Activated CD4-positive, alpha-beta T cell treated with anti-CD3 and anti-CD28 coated beads, Interleukin-2, amount 50 U/mL, for 24 hours (primary cell): ENCODE measurements at regions not wholly inside any gene's neighbourhood (a gene's known extent, or its start where the extent isn't known, plus 50 kb on each side); places are given as distances from the start of the nearest gene placed in this dataset.
"Not testable (repeated sequence)": the region's sequence is repeated elsewhere in the genome, so short reads cannot be mapped to it uniquely, and the experiment has no call there.

ENCODE experiments used
- DNase-seq, 2 donors: peaks; one replicate each; pipeline ENCODE4 v3.0.0-alpha.2; 2020; ENCODE audit warnings: low read depth in 1 of 2, low spot score in 1 of 2

DNA sequence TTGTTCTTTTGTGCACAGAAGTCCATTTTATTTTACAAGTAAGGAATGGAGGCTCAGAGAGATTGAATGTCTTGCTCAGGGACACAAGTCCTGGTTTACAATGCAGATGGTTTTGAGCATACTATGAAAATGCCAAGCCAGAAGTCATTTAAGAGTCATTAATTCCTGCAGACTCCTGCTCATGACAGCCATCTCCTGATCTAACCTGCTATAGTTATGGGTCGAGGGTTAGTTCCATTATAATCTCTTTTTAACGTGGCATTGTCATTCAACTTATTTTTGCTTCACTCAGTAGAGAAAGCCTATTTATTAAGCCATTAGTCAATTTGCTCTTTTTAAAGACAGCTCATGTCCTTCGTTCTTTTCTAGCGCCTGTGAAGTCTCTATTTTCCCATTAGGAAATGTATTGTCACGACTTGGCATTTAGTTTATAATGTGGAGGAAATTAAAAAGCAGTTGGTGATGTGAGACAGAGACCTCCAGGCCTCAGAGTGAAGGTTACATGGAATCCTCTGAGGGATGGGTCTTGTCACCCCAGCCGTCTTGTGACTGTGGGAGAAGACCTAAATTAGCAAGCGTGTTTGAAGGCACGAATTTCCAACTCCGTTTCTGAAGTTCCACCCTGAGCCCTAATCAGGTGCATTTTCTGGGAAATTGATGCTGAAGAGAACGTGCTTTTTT is 84.1 kb downstream of the ACTBL2 start:
- no peak for DNase-seq

DNA sequence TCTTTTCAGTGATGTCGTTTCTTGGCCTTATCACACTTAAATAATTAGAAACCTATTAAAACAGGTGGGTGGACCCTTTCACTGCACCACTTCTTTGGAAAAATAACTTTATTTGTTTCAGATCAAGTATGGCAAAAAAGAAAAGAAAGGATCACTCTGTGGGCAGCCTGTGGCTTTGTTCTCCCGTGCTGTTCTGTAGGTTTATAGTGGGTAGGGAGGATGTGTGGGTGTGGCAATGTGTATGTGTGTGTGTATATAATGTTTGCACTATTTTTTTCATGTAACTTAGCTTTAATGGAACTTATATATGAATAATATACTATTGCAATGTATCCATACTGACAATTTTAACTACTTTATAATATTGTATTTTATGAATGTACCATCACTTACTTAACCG is 85.9 kb downstream of the ACTBL2 start:
- no peak for DNase-seq

- DNase-seq: no peak
Observed at GRCh38 chr5:57394421-57395210, 88.0 kb downstream of the ACTBL2 start.

DNA sequence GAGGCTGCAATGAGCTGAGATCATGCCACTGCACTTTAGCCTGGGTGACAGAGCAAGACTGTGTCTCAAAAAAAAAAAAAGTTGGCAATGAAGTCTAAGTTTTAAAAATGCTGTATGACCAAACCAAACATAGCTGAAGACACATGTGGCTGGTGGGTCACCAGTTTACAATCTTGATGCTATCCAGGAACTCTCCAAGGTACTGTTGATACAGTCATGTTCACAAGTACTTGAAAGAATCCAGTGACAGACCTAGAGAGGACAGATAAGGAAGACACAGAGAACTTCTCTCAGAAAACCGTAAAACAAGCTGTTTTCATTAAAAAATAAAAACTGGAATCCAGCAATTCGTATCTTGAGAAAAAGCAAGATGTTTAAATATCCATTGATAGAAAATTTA is 95.7 kb downstream of the ACTBL2 start:
- no peak for DNase-seq

GRCh38 chr5:57383093-57383861 is 99.3 kb downstream of the ACTBL2 start:
- DNase-seq: peak in 1 of 2 donors; percentile 30

- no peak for DNase-seq
Observed at GRCh38 chr5:57382655-57383054, 100.0 kb downstream of the ACTBL2 start.

GRCh38 chr5:57370376-57370775 is 112.2 kb downstream of the ACTBL2 start:
- no peak for DNase-seq

DNA sequence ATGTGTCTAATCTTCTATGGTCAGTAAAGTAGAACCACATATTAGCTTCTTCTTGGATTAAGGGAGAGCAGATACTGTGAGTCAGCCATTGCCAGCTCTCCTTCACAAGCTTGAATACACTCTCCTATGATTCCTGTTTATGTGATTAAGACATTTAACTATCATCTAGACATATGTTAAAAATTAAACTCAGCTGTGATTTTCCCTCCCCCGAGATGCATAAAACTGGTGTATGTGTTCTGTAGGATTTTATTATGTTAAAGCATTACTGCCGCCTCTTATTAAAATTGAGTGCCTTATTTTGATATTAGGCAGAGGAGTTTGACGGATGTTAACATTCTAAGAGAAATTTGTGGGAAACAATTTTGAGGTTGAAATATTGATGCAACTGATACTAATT is 114.6 kb downstream of the ACTBL2 start:
- DNase-seq: no peak

DNA sequence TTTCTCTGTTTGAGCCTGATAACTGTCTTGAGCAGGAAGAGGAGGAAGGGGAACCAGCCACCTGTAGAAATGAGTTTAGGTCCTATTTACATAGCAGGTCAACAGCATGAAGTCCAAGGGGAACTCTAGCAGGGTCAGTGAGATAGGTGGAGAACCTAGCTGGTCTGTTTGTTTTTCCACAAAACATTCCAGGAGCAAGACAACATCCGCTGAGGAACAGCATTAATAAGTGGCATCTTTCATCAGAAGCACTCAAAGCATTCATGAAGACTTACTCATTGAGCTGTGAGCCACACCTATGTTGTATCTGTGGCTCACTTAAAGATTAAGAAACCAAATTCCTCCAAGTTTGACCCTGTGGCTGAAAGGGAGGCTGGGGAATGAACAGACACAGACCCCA is 115.9 kb downstream of the ACTBL2 start:
- no peak for DNase-seq

GRCh38 chr5:57362951-57363350 is 119.7 kb downstream of the ACTBL2 start:
- no peak for DNase-seq

DNA sequence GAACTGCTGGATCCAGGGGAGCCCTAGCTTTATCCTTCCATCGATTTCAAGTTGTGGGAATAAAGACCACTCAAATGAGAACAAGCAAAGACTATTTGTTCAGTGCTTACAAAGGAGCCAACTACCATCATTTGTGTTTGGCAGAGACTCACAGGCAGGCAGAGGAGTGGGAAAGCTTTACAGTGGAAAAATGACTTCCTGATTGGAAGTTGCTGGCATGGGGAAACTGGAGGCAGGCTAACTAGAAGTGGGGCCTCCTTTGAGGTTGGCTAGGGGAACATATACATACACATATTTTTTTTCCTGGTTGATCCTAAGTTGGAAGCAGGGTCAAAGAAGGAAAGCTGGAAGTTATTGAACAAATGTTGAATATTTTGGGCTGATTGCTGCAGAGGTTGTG is 121.7 kb downstream of the ACTBL2 start:
- no peak for DNase-seq

DNA sequence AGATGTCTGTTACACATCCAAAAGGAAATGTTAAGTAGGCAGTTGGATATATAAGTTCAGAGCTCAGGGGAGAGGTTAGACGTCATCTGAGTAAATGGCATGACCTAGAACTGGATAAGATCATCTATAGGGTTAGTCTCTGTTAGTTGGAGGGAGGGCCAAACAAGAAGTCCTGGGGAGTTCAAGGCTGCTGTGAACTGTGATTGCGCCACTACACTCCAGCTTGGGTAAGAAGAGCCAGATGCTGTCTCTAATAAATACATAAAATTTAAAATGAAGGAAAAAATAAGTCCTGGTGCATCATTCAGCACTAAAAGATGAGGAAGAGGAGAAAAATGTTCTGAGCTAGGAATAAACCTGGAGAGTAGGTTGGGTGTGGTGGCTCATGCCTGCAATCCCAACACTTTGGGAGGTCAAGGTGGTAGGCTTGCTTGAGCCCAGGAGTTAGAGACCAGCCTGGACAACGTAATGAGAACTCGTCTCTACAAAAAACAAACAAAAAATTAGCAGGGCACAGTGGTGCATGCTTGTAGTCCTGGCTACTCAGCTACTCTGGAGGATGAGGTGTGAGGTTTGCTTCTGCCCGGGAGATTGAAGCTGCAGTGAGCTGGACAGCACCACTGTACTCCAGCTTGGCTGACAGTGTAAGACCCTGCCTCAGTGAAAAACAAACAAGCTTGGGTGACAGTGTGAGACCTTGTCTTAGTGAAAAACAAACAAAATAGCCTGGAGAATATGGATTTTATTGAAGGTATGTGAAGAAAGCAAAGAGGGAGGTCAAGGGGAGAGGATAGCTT is 123.6 kb downstream of the ACTBL2 start:
- no peak for DNase-seq

- DNase-seq: not testable (repeated sequence)
Observed at GRCh38 chr5:57356850-57357249, 125.8 kb downstream of the ACTBL2 start.

- no peak for DNase-seq
Observed at GRCh38 chr5:57349214-57349613, 133.4 kb downstream of the ACTBL2 start.

DNA sequence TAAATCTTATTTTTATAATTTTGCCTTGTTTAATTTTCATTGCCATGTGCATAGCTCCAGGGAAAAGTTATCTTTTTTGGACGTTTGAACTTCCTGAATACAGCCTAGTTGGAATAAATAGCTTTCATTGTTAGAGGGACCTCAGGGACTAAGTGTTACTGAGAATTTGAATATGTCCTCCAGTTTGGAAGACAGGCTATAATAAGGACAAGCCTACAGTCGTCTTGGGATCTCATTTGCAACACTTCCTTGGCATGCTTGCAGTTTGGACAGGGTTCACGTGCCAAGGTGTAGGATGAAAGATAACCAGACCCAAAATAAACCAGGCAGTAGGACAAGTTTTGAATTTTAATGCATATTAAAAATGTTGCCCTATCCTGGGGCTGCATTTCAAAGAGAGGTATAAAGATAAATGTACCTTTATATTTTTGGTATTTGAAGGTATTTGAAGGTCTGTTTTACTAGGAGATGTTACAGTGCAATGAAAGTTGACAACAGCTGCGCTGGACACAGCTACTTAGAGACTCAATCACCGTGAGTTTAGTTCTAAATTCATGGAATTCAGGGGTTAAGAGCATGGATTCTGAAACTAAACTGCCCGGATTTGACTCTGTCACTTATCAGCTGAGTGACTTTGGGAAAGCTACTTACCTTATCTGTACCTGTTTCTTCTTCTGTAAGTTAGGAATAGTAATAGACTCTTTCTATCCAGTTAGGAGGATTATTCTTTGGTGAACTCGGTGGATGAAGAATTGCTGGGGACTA is 134.1 kb downstream of the ACTBL2 start:
- DNase-seq: no peak

- no peak for DNase-seq
Observed at GRCh38 chr5:57346328-57346727, 136.3 kb downstream of the ACTBL2 start.

DNA sequence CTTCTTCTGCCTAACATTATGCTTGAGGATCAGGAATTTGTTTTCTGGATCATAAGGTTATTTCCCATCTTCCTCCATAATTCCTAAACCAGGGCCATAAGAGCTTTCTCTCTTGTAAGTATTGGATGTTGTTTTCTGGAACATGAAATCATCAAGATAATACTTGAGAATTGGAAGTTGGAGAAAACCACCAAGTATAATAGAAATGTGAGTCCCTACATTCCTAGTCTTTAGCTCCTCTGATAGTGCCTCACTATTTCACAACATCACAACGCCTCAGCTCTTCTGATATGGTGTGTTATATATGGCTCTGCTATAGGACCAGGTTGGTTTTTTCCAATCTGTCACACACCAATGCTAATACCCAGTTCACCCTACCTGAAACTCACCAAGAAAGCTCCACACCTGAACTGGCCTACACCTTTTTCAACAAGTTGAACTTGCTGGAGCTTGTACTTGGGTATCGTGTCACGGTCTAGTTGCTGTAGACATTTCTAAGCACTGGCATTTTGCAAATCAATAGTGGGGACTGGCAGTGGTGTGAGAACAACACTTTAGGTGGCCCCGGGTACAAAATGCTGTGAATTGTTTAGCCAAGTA is 141.1 kb downstream of the ACTBL2 start:
- no peak for DNase-seq

DNA sequence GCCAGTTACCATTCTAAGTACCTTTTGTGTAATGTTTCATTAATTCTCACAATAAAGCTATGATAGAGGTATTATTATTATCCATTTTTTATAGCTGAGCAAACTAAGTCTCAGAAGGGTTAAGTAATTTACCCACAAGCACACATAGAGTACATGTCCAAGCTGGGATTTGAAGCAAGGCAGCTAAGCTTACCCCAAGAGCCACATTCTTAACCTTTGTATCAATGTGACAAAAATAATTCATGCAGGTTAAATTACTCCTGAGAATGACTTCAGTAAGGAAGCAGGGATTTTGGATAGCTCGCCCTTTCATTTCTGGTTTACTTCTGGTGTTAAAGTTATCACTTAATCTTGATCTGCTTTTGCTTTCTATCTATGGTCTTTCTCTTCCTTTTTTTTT is 141.9 kb downstream of the ACTBL2 start:
- DNase-seq: no peak

GRCh38 chr5:57339521-57339920 is 143.1 kb downstream of the ACTBL2 start:
- no peak for DNase-seq

DNA sequence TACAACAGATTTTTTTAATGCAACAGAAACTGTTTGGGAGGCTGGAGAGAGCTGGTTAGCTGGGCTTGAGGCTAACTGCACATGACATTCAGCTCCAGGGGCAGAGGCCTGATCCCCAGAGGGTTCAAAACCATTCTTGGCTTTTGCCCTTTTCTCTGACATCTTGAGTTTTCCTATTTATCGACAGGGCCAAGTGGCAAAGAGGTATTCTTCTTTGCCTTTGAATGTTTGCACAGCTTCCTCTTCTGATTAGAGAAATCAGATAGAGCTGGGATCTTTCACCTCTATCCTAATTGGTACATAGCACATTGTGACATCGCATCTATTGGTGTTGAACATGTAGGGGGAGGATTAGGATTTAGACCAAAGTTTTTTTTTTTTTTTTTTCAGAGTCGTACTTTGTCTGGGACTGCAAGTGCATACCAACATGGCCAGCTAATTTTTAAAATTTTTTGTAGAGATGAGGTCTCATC is 143.7 kb downstream of the ACTBL2 start:
- DNase-seq: no peak
